OCI-LY3 (cell line): ENCODE measurements at regions not wholly inside any gene's neighbourhood (a gene's known extent, or its start where the extent isn't known, plus 50 kb on each side); places are given as distances from the start of the nearest gene placed in this dataset.

Source experiments
- CTCF ChIP-seq: fragments of 200-600, 300-600 bp; sonication (generic); IDR thresholded peaks from 2 replicates; pipeline ENCODE4 v1.5.1; 2014; ENCODE audit warnings: antibody characterized with exemption, low read length, low read depth
- EZH2phosphoT487 ChIP-seq: fragments of 200-600 bp; shearing (Covaris generic); IDR thresholded peaks from 2 replicates; pipeline ENCODE4 v1.6.1; 2018; ENCODE audit warnings: antibody characterized with exemption, mixed run types, low read depth

GRCh38 chr7:124643311-124643811 lies 122.2 kb downstream of the GPR37 start:
- TF ChIP-seq CTCF (no peak), EZH2phosphoT487 (no peak)
